Head of caudate nucleus (tissue), 42 donors: ENCODE measurements at regions not wholly inside any gene's neighbourhood (a gene's known extent, or its start where the extent isn't known, plus 50 kb on each side); places are given as distances from the start of the nearest gene placed in this dataset.
"Not testable (repeated sequence)": the region's sequence is repeated elsewhere in the genome, so short reads cannot be mapped to it uniquely, and the experiment has no call there.

ENCODE experiments used
- DNase-seq, 42 donors: peaks; one replicate each; pipeline versions ENCODE4 v3.0.0 to v3.0.0-alpha.2; 2020 to 2021; ENCODE audit warnings: mixed read lengths in 7 of 42
- intact Hi-C: fragments of 100-400 bp; cut with DNase I; formaldehyde crosslinking; loops from one replicate; pipeline ENCODE4 v1.15.0; 2022

DNA sequence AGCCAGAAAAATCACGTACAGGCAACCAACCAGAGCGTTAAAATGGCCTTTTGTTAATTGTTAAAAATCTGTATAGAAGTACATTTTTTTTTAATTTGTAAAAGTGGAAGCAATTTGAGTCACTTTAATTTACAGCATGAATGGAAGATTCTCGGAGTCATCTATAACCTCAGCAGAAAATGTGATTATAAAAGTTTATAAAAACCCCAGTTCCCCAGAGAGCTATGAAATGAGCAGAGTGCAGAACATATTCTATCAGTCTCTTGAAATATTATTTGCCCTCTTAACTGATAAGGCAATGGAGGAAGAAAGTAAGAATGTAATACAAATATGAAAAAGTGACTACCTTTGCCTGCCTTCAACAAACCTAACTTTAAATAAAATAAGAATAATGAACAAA is 224.7 kb downstream of the BCL2L11 start:
- not testable (repeated sequence) for DNase-seq

DNA sequence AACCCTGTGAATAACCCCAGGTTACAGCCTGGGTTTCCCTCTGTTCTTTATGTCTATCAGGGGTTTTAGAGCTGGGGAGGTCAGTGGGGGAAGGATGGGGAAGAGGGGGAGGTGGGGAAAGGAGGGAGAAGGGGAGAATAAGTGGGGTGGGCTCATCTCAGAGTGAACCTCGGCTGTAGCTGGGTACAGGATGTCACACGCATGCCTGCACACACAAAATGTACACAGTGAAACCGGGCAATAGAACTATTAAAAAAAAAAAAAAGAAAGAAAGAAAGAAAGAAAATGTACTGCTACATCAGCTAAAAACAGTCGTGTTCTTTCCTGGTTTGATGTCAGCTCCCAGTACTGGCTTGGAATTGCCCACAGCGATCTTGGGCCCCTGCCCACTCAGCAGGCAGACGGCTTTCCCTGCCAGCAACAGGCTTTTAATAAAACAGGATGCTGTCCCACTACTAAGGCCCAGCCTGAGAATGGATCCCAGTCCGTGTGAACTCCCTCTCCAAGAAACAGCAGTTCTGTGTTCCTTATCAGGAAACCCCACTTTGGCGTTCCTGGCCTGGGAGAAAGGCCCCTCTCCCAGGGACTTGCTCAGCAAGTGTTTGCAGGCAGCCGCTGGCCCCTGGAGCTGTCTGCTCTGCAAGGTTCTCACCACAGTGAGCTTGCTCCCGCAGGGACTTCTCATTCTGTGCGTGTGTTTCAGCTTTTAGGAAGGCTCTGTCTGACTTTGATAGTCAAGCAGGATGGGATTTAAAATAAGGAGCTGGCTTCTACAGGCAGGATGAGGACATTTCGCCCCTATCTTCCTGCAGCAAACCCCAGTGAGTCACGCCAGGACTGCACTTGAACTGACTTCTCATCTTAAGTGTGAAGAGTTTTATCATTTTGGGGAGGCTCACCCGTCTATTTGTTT is 225.6 kb downstream of the BCL2L11 start:
- intact Hi-C loops = not testable (repeated sequence)
- peak in 33 of 42 donors; percentile 7 to 56 (median 30) for DNase-seq

More for the DNA sequence above, 224.7 kb downstream of the BCL2L11 start:
- intact Hi-C loops = not testable (repeated sequence)

DNA sequence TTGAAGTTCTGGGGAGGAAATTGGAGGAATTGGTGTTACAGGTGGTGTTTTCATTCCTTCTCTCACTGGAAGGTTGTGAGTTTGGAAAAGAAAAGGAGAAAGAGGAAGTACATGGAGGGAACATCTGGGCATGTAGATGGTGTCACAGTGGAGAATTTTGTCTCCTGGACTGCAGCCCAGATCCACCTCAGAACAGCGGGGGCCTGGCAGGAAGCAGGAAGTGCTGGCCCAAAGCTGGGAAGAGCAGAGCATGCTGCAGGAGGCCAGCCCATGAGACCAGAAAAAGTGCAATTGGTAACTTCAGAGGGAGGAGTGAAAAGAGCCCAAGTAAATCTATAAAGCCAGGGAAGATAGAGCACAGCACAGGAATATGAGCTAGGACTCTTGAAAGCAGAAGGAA is 227.0 kb downstream of the BCL2L11 start:
- intact Hi-C loops, DNase-seq: not testable (repeated sequence)

DNA sequence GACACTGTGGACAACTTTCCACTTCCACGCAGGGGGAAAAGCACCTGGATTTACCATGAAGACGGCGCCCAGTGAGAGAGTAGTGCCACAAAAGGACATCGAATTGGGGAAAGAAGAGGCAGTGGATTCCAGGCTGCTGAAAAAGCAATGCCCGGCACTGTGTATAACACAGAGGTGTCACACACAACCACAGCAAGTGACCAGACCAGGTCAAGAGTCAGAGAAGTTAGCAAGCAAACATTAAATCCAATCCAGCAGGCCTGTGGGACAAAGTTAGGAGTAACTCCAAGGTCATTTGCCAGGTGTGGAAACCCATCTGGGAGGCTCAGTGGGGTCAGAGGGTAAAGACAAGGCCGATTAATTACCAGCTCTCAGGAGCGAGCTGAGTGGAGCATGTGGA is 227.6 kb downstream of the BCL2L11 start:
- DNase-seq, intact Hi-C loops: not testable (repeated sequence)

DNA sequence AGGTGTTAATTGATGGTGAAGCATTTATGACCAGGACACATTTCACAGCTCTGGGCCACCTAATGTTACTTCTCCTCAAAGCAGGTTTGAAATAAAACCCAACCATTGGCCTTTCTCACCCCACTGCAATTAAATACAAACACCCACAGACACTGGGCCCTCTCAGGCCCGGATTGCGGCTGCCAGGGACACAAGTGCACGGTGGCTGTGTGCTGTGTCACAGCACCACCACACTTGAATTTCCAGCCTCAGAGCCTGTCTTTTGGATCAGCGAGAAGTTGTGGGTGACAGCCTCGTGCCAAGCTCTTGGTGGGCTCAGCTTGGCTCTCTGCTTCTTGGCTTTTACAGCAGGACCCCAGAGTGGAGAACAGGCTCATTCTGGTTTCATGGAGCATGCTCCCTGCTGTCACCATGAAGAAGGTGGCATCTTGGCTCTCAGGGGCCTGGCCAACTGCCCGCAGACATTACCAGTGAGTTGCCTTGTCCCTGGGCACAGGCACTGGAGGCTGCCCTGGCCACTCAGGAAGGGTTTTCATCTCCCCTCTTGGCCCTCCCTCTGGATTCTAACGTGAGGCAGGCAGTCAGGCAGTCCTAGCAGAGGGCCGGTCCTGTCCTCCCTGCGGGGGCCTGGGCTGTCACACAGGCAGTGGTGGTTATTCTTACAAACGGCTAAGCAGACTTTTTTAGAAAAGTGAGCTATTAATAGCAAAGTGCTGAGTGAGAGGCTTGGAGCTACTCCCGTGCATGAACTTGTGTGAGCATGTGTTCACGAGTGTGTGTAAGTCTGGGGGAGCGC is 234.5 kb downstream of the BCL2L11 start:
- peak in 11 of 42 donors; percentile 9 to 43 (median 17) for DNase-seq
- intact Hi-C loops = not testable (repeated sequence)

DNA sequence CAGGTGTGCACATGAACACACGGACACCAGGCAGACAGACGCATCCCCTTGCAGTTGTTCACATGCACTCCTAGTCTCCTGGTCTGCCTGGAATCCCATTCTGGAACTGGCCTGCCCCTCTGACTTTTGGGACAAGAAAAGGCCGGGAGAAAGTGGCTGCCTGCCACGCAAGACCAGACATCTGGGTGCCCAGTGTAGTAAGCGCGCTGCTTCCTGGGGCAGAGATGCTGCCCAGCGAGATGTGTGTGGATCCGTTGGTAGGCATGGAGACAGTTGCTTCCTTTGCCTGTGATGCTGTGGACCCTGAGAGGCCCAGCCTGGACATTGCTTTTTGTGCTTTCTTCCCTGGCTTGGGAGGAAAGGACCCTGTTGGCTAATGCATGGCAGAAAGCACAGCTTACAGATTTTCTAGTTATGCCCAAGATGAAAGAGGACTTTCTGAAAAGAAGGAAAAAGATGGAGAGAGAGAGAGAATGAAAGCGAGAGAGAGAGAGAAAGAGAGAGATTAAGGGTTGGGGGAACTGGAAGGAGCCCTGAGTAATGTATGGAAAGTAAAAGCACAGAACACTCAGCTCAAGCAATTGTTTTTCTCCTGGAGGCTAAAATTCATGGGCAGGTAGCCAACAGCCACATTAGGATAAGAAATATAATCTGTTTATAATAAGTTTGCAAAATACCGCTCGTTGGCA is 235.3 kb downstream of the BCL2L11 start:
- intact Hi-C loops = not testable (repeated sequence)
- peak in 4 of 42 donors; percentile 1 to 30 (median 18) for DNase-seq

DNA sequence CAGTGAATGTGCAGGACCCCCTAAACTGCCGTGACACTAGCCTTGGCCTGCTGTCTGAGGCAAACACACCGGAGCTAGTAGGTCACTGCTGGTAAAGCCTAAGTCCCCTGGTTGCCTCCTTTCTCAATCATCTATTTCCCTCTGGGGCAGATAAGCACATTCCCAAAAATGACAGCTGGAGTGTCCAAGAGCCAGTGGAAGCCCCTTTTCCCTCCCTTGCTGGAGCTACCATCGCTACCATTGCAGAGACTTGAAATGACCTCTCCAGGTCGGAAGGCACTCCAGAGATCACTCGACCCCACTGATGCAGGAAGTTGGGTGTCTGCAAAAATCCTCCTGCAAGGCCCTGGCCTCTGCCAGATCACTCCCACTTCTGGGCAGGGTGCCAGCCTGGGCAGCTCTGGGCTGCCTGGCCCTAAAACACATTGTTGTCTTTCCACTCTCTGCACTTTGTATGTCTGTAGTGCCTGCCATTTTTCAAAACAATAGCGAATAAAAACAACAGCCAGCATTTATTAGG is 235.9 kb downstream of the BCL2L11 start:
- intact Hi-C loops = not testable (repeated sequence)
- DNase-seq = peak; percentile 42 to 85 (median 78)

DNA sequence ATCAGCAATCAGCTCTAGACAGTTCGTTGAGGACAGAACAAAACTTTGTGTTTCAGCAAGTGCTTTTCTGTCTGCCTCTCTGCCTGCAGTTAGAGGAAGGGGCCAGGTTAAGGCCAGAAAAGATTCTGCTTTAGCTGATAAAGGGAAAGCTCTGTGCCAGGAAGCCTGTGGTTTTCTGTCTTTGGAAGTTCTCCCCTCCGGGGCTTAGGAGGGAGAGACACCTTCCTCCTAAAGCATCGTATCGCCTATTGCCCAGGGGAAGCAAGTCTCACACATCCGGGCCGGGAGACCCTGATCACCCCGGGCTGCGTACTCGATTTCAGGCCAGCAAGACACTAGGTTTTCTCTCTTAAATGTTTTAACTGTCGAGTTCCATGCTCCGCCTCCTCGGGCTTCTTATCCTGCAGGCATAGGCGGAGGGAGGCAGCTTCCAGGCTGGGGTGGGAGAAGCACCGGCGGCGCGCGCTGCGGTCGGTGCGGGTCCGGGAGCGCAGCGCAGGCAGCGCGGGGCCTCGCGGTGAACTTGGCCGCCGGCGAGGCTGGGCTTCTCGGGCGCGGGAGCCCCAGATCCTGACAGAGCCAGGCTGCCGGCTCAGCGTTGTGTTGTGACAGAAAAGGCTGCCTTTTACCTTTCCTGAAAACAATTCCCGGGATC is 245.4 kb downstream of the BCL2L11 start:
- intact Hi-C loops = not testable (repeated sequence)
- DNase-seq = peak in 24 of 42 donors; percentile 13 to 56 (median 32)

DNA sequence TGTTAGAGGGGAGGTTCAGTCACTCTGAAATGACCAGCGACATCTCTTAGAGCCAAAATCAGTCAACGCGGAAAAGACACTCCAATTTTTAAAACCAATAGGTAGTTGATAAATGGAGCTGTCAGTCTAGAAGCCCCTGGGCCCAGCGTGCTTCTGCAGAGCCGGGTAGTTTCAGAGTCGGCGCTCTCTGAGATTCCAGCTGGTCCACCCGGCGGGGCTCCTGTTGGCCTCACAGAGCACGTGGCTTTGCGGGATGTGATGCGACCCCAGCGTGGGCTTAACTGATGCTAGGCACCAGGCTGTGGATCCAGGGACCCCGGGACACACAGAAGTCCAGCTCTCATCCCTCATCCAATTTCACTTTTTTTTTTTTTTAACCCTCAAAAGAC is 245.9 kb downstream of the BCL2L11 start:
- intact Hi-C loops, DNase-seq: not testable (repeated sequence)

DNA sequence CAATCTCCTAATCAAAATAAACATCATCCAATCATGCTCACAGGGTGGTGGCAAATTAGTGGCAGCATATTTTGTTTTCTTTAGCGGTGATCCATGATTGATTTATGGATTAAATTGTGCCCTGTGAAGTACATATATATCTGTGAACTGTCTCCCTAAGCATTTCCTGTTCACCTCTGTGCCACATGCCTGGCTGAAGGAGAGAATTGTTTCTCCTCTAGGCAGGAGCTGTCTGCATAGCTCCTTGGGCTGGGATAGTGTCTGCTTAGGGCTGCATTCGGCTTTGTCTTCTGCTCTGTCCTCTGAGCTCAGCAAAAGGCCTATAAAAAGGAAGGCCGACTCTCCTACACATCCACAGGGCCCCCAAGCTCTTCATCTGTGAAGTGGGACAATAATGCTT is 246.4 kb downstream of the BCL2L11 start:
- DNase-seq, intact Hi-C loops: not testable (repeated sequence)

DNA sequence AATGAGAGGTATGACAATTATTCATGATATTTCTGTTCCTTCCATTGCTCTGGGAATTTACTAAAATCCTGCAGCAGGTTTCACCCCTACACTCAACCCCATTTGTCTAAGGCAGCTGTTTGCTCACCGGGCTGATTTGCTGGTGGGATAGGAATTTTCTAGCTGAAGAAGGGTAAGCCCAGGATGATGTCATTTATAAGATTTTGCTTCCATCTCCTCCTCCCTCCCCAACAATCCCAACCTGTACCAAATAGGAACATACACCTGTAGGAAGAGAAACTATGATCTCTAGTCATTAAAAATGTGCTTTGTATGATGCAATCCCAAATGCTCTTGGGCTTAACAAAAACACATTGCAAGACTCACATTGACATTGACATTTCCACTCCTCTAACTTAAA is 247.2 kb downstream of the BCL2L11 start:
- intact Hi-C loops, DNase-seq: not testable (repeated sequence)

DNA sequence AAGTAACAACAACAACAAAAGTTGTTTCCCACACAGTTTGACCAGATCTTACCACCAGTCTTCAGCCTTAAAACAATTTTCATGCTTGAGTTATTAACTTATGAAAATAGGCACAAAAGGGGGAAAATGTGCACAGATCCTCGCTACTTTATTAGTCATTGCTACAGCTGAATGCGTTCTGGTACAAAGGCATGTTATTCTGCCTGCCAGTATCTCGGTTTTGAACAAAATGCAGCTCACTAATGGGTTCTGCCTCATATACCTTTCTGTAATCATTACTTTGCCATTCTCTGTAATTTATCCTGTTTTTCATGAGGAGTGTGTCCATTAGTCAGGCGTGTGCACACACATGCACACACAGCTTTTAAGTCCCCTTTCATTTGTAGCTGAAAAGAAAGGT is 247.6 kb downstream of the BCL2L11 start:
- DNase-seq, intact Hi-C loops: not testable (repeated sequence)

DNA sequence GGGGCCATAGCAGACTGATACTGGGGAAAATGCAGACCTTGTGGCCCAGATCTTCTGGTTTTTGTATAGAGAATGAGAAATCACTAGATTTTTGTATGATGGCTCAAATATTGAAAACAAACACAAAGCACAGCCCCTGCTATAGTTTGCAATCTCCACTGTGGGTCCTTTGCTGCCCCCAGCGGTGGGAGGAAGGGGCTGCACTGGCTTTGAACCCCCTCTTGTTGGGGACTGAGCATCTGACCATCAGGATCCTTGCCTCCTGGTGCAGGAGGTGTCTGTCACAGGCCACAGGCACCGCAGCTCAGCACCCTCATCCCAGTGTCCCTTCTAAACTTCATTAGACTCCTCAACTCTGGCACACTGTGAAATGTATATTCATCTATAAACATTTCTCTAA is 252.3 kb downstream of the BCL2L11 start:
- DNase-seq, intact Hi-C loops: not testable (repeated sequence)

DNA sequence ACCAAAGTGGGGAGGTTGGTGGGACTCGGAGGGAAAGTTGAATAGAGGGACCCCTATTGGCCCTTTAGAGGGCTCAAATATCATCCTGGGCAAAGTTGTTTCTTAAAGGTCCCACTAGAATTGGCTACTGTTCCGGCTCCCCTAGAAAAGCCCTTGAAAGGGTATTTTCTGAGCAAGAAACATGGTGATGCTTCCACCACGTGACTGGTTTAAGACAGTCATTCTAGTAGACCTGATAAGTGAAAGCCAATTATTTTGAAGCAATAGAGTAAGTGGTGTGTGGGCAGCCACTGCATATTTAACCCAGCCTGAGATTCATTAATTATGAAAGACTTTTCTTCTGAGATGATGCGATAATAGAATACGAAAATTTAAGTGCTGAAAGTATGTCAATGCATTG is 253.3 kb downstream of the BCL2L11 start:
- intact Hi-C loops, DNase-seq: not testable (repeated sequence)

DNA sequence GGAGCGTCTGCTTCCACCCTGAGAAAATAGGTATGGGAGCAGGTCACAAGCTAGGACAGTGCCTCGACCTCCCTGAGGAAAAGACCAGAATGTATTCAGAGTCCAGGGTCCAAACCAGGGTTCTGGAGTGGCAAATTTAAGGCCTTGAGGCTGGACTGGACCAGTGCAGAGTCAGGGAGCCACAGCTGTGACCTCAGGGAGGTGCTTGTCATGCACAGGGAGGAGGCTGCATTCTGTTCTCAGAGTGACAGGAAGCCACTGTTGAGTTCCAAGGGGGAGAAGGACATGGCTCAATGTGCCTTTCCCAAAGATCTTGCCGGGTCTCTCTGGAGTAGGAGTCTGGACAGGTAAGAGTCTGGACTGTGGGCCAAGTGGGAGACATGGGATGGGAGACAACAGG is 254.0 kb downstream of the BCL2L11 start:
- DNase-seq, intact Hi-C loops: not testable (repeated sequence)

DNA sequence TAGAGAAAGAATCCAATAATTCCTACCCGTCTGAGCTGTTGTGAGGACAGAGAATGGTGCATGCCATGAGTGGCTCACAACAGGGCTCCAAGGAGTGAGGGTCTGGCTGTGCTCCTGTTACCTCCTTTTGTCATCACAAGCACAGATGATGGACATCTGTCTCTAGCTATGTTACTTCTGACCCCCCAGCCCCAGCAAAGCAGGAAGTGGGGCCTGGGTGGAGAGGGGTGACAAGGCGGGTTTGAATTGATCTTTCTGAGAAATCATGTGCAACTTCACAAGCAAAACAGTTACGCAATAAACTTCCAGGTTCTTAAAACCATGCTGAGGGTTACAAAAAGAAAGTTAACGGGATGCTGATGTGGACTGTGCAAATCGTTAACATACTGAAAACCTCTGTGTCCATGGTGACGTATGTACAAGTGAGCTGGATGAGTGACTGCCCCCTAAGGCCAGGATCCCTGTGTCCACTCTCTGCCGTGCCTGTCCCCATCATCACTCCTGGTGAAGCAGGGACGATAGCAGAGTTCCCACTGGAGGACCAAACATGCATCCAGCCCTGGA is 254.7 kb downstream of the BCL2L11 start:
- DNase-seq, intact Hi-C loops: not testable (repeated sequence)

DNA sequence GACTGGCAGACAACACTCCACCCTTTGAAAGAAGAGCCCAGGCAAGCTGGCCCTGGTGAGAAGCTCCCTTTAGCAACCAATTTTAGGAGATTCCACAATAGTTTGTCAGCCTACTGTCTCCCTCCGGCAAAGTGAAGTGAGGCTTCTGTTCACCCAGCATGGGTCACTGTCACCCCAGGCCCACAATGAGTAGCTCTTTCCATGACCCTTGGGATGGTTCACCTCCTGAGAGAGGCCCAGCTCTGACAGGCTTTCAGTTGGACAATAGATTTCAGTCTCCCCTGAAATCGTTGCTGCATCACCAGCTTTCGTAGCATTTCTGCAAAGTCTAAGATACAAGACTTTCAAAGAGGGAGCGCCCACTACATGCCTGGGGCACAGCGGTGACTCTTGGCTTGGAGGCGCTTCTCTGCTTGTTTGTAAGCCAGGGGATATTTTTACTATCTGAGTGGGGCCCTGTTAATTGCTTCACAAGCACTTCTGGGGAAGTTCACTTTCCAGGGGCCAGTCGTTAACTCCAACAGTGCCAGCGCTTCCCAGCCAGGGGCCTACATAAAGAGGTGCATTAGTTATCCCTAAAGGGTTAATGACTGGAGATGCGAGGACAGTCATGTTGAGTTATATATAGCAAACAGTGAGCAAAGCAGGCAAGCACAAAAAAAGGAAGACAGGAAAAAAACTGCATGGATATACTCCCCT is 255.7 kb downstream of the BCL2L11 start:
- intact Hi-C loops, DNase-seq: not testable (repeated sequence)

DNA sequence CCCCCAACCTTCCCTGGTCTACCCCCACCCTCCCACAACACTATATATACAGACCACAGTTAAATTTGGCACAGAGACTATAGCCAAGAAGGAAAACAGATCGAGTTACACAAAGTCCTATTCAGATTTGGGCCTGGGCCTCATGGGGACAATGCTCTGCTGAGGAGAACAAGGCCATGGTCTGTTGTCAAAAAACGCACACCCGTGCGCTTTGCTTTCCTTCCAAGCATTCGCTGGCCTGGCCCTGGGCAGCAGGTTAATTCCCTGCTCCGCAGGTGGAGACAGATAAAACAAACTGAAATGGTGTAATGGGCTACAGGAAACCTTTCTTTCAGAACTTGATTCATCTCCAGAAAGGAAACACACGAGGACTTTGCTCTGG is 256.2 kb downstream of the BCL2L11 start:
- peak in 6 of 42 donors; percentile 4 to 33 (median 18) for DNase-seq
- intact Hi-C loops = not testable (repeated sequence)
